ENCODE measurements at regions not wholly inside any gene's neighbourhood (a gene's known extent, or its start where the extent isn't known, plus 50 kb on each side); places are given as distances from the start of the nearest gene placed in this dataset.
"Not testable (repeated sequence)": the region's sequence is repeated elsewhere in the genome, so short reads cannot be mapped to it uniquely, and the experiment has no call there.

- DNase-seq: no peak
Measured at GRCh38 chr10:84571146-84571545, 242.8 kb downstream of the CCSER2 start.

GRCh38 chr10:84574102-84574501 lies 245.7 kb downstream of the CCSER2 start:
- DNase-seq: no peak

GRCh38 chr10:84581976-84582375 lies 253.6 kb downstream of the CCSER2 start:
- DNase-seq: no peak

GRCh38 chr10:84583501-84583900 lies 255.1 kb downstream of the CCSER2 start:
- DNase-seq: peak; percentile 9

GRCh38 chr10:84587789-84588188 lies 259.4 kb downstream of the CCSER2 start:
- DNase-seq: no peak

GRCh38 chr10:84588426-84588825 lies 260.0 kb downstream of the CCSER2 start:
- no peak for DNase-seq

- no peak for DNase-seq
Measured at GRCh38 chr10:84588971-84589370, 260.6 kb downstream of the CCSER2 start.

GRCh38 chr10:84589526-84590205 lies 261.3 kb downstream of the CCSER2 start:
- no peak for DNase-seq

GRCh38 chr10:84590327-84591193 lies 262.2 kb downstream of the CCSER2 start:
- DNase-seq: no peak

- DNase-seq: no peak
Measured at GRCh38 chr10:84593506-84593905, 265.1 kb downstream of the CCSER2 start.

GRCh38 chr10:84596585-84596984 lies 268.2 kb downstream of the CCSER2 start:
- DNase-seq: no peak

- no peak for DNase-seq
Measured at GRCh38 chr10:84599254-84599653, 270.9 kb downstream of the CCSER2 start.

GRCh38 chr10:84600947-84601346 lies 272.6 kb downstream of the CCSER2 start:
- DNase-seq: no peak

GRCh38 chr10:84602543-84602942 lies 274.2 kb downstream of the CCSER2 start:
- DNase-seq: not testable (repeated sequence)

- DNase-seq: no peak
Measured at GRCh38 chr10:84603971-84604370, 275.6 kb downstream of the CCSER2 start.

GRCh38 chr10:84605802-84606201 lies 277.4 kb downstream of the CCSER2 start:
- no peak for DNase-seq

- DNase-seq: no peak
Measured at GRCh38 chr10:84606428-84606827, 278.0 kb downstream of the CCSER2 start.

GRCh38 chr10:84607044-84607443 lies 278.7 kb downstream of the CCSER2 start:
- no peak for DNase-seq

GRCh38 chr10:84607523-84607922 lies 279.1 kb downstream of the CCSER2 start:
- no peak for DNase-seq

GRCh38 chr10:84608126-84608525 lies 279.7 kb downstream of the CCSER2 start:
- DNase-seq: no peak

- DNase-seq: peak; percentile 11
Measured at GRCh38 chr10:84613336-84614021, 285.1 kb downstream of the CCSER2 start.

GRCh38 chr10:84626397-84627087 lies 298.2 kb downstream of the CCSER2 start:
- no peak for DNase-seq
